Ishikawa (cell line): ENCODE measurements at regions not wholly inside any gene's neighbourhood (a gene's known extent, or its start where the extent isn't known, plus 50 kb on each side); places are given as distances from the start of the nearest gene placed in this dataset.

Source experiments
- CEBPB ChIP-seq: IDR thresholded peaks from 2 replicates; pipeline ENCODE4 v1.6.1; 2012
- CREB1 ChIP-seq: IDR thresholded peaks from 2 replicates; pipeline ENCODE4 v1.6.1; 2012; ENCODE audit warnings: low read depth
- EGR1 ChIP-seq: IDR thresholded peaks from 2 replicates; pipeline ENCODE4 v1.6.1; 2012
- EP300 ChIP-seq: IDR thresholded peaks from 2 replicates; pipeline ENCODE4 v1.6.1; 2012; ENCODE audit warnings: borderline replicate concordance
- FOXM1 ChIP-seq: IDR thresholded peaks from 2 replicates; pipeline ENCODE4 v1.6.1; 2012; ENCODE audit warnings: low read depth, borderline replicate concordance
- MAX ChIP-seq: IDR thresholded peaks from 2 replicates; pipeline ENCODE4 v1.6.1; 2012
- NFIC ChIP-seq: IDR thresholded peaks from 2 replicates; pipeline ENCODE4 v1.6.1; 2012
- RAD21 ChIP-seq: IDR thresholded peaks from 2 replicates; pipeline ENCODE4 v1.6.1; 2012; ENCODE audit warnings: low read depth
- REST ChIP-seq: IDR thresholded peaks from 2 replicates; pipeline ENCODE4 v1.6.1; 2012; ENCODE audit warnings: low read depth, mild to moderate bottlenecking
- TAF1 ChIP-seq: IDR thresholded peaks from 2 replicates; pipeline ENCODE4 v1.6.1; 2012; ENCODE audit warnings: low read depth, mild to moderate bottlenecking
- TCF12 ChIP-seq: IDR thresholded peaks from 2 replicates; pipeline ENCODE4 v1.6.1; 2012; ENCODE audit warnings: low read depth
- TEAD4 ChIP-seq: IDR thresholded peaks from 2 replicates; pipeline ENCODE4 v1.6.1; 2012
- USF1 ChIP-seq: IDR thresholded peaks from 2 replicates; pipeline ENCODE4 v1.6.1; 2012
- YY1 ChIP-seq: IDR thresholded peaks from 2 replicates; pipeline ENCODE4 v1.6.1; 2012; ENCODE audit warnings: low read depth
- ZBTB7A ChIP-seq: IDR thresholded peaks from 2 replicates; pipeline ENCODE4 v1.6.1; 2012; ENCODE audit warnings: low read depth

- TF ChIP-seq TAF1 (no peak), YY1 (no peak), CEBPB (no peak), FOXM1 (no peak), REST (no peak), USF1 (no peak), RAD21 (no peak), ZBTB7A (no peak), EP300 (no peak), TCF12 (no peak), MAX (no peak), EGR1 (no peak), NFIC (no peak), CREB1 (no peak), TEAD4 (no peak)
These were observed 245.8 kb downstream of the ETS1 start for GRCh38 chr11:128341280-128342248.

GRCh38 chr11:128339792-128340191 lies 247.6 kb downstream of the ETS1 start:
- TF ChIP-seq EP300, result no peak
- TF ChIP-seq RAD21, result no peak
- no peak for TF ChIP-seq NFIC
- no peak for TF ChIP-seq ZBTB7A
- TF ChIP-seq EGR1, result no peak
- TF ChIP-seq USF1, result no peak
- no peak for TF ChIP-seq CREB1
- TF ChIP-seq FOXM1, result no peak
- TF ChIP-seq CEBPB, result no peak

- TF ChIP-seq EP300, result no peak
- TF ChIP-seq YY1, result no peak
- TF ChIP-seq REST, result no peak
- no peak for TF ChIP-seq TCF12
- no peak for TF ChIP-seq USF1
- TF ChIP-seq NFIC, result no peak
- no peak for TF ChIP-seq CEBPB
- TF ChIP-seq TAF1, result no peak
- no peak for TF ChIP-seq RAD21
These were observed 248.5 kb downstream of the ETS1 start for GRCh38 chr11:128338811-128339210.

GRCh38 chr11:128336203-128336602 lies 251.2 kb downstream of the ETS1 start:
- no peak for TF ChIP-seq EGR1
- no peak for TF ChIP-seq NFIC
- no peak for TF ChIP-seq USF1
- TF ChIP-seq ZBTB7A, result no peak
- no peak for TF ChIP-seq MAX
- no peak for TF ChIP-seq CEBPB
- no peak for TF ChIP-seq EP300
- TF ChIP-seq CREB1, result no peak
- no peak for TF ChIP-seq YY1
- no peak for TF ChIP-seq FOXM1
- TF ChIP-seq TCF12, result no peak
- no peak for TF ChIP-seq RAD21

- TF ChIP-seq RAD21, result no peak
- no peak for TF ChIP-seq NFIC
- TF ChIP-seq MAX, result no peak
- TF ChIP-seq TEAD4, result no peak
- no peak for TF ChIP-seq TCF12
- TF ChIP-seq REST, result no peak
These were observed 251.6 kb downstream of the ETS1 start for GRCh38 chr11:128335729-128336128.
